D721Med (cell line): ENCODE measurements at regions not wholly inside any gene's neighbourhood (a gene's known extent, or its start where the extent isn't known, plus 50 kb on each side); places are given as distances from the start of the nearest gene placed in this dataset.

ENCODE experiments used
- DNase-seq: peaks from one replicate; pipeline ENCODE4 v3.0.0; 2011; ENCODE audit warnings: low spot score; ENCODE audit not compliant: insufficient read length
- FAIRE-seq: peaks from 2 replicates; lab custom pipeline; 2011; peaks lifted over from hg19 to GRCh38; lab: Jason Lieb, UNC
- CTCF ChIP-seq: IDR thresholded peaks from 2 replicates; pipeline ENCODE4 v1.5.1; 2012; ENCODE audit warnings: mild to moderate bottlenecking, control low read depth; ENCODE audit not compliant: insufficient read depth; ENCODE audit errors: missing control alignments

- no peak for DNase-seq
- TF ChIP-seq CTCF, result no peak
- FAIRE-seq, result no peak
Observed at GRCh38 chr4:13893211-13893610, 265.7 kb upstream of the BOD1L1 start.

- no peak for FAIRE-seq
- no peak for TF ChIP-seq CTCF
- DNase-seq, result no peak
Observed at GRCh38 chr4:13893987-13894386, 266.5 kb upstream of the BOD1L1 start.

- no peak for DNase-seq
- no peak for TF ChIP-seq CTCF
- FAIRE-seq, result no peak
Observed at GRCh38 chr4:13900780-13901179, 273.3 kb upstream of the BOD1L1 start.

- FAIRE-seq, result no peak
- DNase-seq, result no peak
- no peak for TF ChIP-seq CTCF
Observed at GRCh38 chr4:13902146-13902545, 274.6 kb upstream of the BOD1L1 start.

- DNase-seq (no peak), FAIRE-seq (no peak)
- TF ChIP-seq CTCF, result no peak
Observed at GRCh38 chr4:13903061-13903460, 275.5 kb upstream of the BOD1L1 start.

- TF ChIP-seq CTCF, result no peak
- FAIRE-seq, result no peak
- no peak for DNase-seq
Observed at GRCh38 chr4:13903901-13904300, 276.4 kb upstream of the BOD1L1 start.

- FAIRE-seq (no peak), DNase-seq (no peak)
- no peak for TF ChIP-seq CTCF
Observed at GRCh38 chr4:13905543-13905942, 278.0 kb upstream of the BOD1L1 start.
